ENCODE measurements at regions not wholly inside any gene's neighbourhood (a gene's known extent, or its start where the extent isn't known, plus 50 kb on each side); places are given as distances from the start of the nearest gene placed in this dataset.

GRCh38 chr4:74613266-74613665 is 168.3 kb downstream of the AREG start:
- no peak for DNase-seq (ENCODE audit: low read depth, low spot score)

DNA sequence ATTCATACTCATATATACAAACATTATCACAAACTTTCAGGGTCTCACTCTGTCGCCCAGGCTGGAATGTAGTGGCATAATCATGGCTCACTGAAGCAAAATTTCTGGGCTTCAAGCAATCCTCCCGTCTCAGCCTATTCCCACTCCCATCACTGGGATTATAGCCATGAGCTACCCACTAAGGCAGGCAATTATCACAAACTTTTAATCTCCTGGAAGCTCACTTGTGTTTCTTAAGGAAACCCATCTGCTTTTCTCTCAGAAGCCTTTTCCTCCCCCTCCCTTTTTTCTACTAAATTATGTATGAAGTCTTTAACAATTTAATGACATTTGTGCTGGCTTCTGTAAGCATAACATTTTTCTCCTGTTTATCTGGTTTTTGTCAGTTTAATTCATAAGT is 170.5 kb downstream of the AREG start:
- no peak for DNase-seq (ENCODE audit: low read depth, low spot score)

GRCh38 chr4:74618166-74618565 is 173.2 kb downstream of the AREG start:
- no peak for DNase-seq (ENCODE audit: low read depth, low spot score)

GRCh38 chr4:74618659-74619058 is 173.7 kb downstream of the AREG start:
- DNase-seq (ENCODE audit: low read depth, low spot score): no peak

DNA sequence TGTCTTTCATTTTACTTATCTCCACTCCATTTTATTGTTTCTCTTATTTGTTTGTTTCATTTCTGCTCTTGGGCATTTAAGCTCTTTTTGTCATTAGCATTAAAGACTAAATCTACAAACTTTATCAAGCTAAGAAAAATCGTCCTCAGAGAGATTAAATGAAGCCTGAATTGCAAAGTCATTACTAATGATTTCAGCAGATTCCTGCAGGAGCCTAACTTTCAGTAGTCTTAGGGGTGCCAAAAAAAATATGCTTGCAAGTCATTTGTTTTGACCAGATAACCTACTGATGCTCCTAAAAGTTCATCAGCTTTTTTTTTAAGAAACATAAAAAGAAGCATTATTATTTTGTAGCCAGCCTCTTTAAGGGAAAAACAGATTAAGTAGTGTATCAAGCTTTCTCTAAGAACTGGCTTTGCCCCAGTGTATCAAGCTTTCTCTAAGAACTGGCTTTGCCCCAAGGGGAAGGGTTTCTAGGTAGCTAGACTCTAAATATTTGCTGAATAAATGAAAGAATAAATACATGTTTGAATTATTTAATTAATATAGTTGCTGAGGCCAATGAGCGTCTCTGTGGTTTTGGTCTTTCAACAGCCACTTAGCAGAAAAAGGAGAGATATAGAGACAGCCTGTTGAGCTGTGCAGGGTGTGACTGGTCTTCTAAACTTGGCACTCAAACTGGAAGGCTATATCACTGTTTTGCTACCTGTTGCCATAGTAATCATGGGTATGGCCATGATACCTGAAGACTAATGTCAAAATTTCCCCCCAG is 174.2 kb downstream of the BTC start:
- DNase-seq (ENCODE audit: low read depth, low spot score): no peak

- no peak for DNase-seq (ENCODE audit: low read depth, low spot score)
Observed at GRCh38 chr4:74621616-74622015, 172.7 kb downstream of the BTC start.

- DNase-seq (ENCODE audit: low read depth, low spot score): peak; percentile 61
Observed at GRCh38 chr4:74623041-74623440, 171.3 kb downstream of the BTC start.

DNA sequence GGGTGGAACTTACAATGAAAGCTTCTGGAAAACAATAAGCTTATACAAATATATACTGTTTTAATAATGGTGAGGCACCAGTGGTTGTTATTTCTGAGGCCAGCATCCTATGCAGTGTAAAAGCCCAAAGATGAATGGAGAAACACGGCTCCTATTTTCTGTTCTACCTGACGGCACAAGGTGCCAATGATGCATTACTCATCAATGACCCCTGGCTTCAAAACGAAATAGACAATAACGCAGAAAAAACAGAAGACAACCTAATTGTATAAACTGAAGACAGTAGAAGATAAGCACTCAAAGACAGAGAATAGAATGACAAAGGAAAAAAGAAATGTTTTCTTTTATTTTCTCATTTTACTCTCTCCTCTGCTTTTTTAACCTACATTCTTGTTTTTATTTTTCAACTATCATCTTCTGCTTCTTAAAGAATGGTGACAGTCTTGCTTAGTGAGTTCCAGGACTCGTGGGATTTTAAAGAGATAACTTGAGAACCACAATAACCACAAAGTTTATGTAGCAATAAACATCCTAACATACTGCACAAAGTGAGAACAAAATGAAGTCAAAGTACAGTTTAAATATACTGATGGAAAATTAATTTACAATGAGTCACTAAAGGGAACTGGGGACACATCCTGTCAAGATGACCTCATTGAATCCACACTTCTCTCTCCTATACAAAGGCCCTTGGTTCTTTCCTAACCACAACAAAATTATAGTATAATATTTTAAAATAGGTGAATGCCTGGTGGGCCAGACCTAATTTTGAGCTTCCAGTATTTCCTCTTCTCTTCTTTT is 169.8 kb downstream of the BTC start:
- DNase-seq (ENCODE audit: low read depth, low spot score): peak; percentile 79

DNA sequence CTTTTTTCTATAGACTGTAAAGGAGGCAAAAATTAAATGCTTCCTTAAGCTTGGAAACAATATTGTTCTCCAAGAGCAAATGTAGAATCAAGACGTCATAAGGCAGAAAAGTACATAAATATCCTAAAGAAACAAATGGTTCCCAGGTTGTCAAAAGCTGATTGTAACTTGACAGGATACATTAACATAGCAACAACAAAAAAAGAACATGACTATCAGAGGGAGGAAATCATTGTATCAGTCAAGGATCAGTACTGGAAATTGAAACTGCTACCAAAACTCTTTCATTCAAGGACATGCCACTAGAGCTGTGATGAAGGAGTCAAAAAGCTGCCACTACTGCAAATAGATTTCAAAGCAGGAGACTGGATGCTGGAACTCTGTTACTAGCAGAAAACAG is 168.3 kb downstream of the BTC start:
- DNase-seq (ENCODE audit: low read depth, low spot score): no peak

- DNase-seq (ENCODE audit: low read depth, low spot score): no peak
Observed at GRCh38 chr4:74627093-74627492, 167.2 kb downstream of the BTC start.

DNA sequence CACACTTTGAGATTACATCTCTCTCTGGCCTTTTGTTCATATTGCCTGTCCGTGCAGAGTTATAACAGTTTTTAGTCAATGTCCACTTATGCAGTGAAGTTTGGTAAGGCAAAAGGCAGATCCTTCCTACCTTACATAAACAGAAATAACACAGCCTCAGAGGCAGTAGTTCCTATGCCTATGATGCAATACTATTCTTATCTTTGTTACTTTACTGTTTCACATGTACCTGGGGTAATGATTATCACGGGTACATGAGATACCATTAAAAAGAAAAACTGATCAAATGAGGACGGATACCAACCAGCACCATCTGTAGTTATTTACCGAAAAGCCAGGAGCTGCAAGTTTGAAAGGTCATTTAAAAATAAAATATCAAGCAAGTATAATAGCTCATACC is 166.8 kb downstream of the BTC start:
- DNase-seq (ENCODE audit: low read depth, low spot score): no peak

- no peak for DNase-seq (ENCODE audit: low read depth, low spot score)
Observed at GRCh38 chr4:74628852-74629620, 165.3 kb downstream of the BTC start.

DNA sequence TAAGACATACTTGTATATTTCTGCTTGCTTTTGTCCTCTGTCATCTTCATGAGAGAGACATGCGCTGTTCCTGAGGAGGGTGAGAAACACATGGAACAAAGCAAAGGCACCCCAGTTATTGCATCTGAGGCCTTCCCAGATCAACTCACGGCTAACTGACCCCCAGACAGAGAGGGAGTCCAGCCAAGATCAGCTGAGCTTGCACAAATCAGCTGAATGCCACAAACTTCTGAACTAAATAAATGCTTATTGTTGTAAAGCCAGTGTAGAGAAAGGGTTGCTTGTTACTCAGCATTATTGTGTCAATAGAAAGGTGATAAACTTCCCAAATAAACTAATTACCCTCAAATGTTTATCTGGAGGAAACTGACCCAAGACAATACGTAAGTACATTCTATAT is 163.8 kb downstream of the BTC start:
- DNase-seq (ENCODE audit: low read depth, low spot score): no peak

GRCh38 chr4:74631338-74631737 is 163.0 kb downstream of the BTC start:
- no peak for DNase-seq (ENCODE audit: low read depth, low spot score)

DNA sequence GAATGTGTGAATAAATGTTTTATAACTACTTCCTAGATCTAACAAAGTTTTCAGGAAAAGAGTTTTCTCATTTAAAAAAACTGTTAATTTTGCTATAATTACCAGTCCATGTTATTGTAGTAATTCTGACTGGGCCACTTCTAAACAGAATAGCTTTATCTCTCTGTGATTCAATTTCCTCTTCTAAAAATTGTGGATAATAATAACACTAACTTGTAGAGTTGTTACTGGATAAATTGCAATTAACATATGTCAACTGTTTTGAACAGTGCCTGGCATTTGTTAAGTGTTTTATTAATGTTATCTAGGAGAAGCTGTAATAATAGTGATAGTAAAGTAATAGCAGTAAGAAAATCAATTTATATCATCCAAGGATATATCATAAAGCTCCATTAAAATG is 162.3 kb downstream of the BTC start:
- DNase-seq (ENCODE audit: low read depth, low spot score): no peak

- DNase-seq (ENCODE audit: low read depth, low spot score): peak; percentile 81
Observed at GRCh38 chr4:74632634-74633033, 161.7 kb downstream of the BTC start.

GRCh38 chr4:74635074-74635473 is 159.2 kb downstream of the BTC start:
- no peak for DNase-seq (ENCODE audit: low read depth, low spot score)

- no peak for DNase-seq (ENCODE audit: low read depth, low spot score)
Observed at GRCh38 chr4:74635490-74636123, 158.7 kb downstream of the BTC start.

DNA sequence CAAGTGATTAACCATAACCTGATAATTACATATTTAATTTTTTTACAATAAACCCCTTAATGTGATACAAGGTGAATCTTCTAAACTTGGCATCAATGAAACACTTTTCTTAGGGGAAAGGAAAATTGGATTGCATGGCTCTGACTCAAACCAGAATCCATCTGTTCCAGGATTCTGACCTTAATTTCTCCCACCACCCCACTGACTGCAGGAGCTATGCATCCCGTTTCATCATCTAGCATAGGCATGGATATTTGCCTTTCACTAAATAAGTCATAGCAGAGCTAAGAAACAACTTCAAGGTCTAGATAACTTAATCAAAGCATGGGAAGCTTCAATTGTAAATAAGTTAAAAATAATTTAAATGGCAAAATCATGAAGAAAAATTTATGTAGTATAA is 156.3 kb downstream of the BTC start:
- DNase-seq (ENCODE audit: low read depth, low spot score): no peak

- DNase-seq (ENCODE audit: low read depth, low spot score): no peak
Observed at GRCh38 chr4:74638689-74639088, 155.6 kb downstream of the BTC start.

- peak; percentile 77 for DNase-seq (ENCODE audit: low read depth, low spot score)
Observed at GRCh38 chr4:74640111-74640903, 154.0 kb downstream of the BTC start.

Measured in pulmonary artery endothelial cell (primary cell).